ENCODE measurements at regions not wholly inside any gene's neighbourhood (a gene's known extent, or its start where the extent isn't known, plus 50 kb on each side); places are given as distances from the start of the nearest gene placed in this dataset.
"Not testable (repeated sequence)": the region's sequence is repeated elsewhere in the genome, so short reads cannot be mapped to it uniquely, and the experiment has no call there.

DNA sequence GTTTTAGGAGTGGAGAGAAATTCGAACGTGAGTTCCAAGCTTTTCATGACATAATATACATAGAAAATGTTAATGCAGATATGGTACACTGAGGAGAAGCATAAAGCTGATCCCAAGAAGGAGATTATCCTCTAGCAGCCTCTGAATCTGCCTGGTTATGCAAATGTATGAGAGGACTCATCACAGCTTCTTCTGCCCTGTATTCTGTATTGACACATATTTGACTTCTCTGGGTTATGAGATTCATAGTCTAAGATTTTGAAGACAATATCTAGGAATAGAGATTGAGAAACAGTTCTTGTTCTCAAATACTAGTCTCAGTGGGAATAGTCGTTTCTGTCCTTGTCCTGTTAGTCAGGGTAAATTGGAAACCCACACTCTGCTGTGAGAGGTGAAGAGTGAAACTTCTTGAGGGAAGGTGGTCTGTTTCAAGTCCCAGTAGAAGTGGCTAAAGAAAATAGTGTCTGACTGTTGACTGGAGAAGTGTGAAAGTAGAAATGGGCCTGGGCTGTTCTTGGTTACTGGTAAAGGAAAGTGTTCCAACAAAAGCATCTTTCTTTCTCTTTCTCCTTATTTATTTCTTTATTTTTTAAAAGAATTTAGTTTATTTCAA is 1356.6 kb downstream of the SLITRK5 start:
- no peak for DNase-seq (ENCODE audit: low spot score)
- intact Hi-C loops (cut with DNase I) = no loop called here

DNA sequence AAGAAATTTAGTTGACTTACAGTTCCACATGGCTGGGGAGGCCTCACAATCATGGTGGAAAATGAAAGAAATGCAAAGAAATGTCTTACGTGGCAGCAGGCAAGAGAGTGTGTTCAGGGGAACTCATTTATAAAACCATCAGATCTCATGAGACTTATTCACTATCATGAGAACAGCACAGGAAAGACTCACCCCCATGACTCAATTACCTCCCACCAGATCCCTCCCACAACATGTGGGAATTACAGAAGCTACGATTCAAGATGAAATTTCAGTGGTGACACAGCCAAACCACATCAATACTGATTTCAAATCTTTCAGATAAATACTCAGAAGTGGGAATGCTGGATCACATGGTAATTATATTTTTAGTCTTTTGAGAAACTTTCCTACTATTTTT is 1357.9 kb downstream of the SLITRK5 start:
- intact Hi-C loops (cut with DNase I) = no loop called here

DNA sequence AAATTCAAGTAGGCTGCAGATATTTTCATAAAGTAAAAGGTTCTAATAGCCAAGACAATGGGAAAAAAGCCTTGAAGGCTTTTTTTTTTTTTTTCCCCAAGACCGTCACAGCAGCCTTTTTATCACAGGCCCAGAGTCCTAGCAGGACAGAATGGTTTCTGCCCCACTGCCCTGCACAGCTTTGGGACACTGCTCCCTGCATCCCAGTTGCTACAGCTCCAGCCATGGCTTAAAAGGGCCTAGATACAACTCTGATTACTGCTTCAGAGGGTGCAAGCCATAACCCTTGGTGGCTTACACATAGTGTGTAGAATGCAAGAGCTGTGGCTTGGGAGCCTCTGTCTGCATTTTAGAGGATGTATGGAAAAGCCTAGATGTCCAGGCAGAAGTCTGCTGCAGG is 1362.8 kb downstream of the SLITRK5 start:
- intact Hi-C loops (cut with DNase I) = no loop called here
- no peak for DNase-seq (ENCODE audit: low spot score)

More for the DNA sequence above, 1357.9 kb downstream of the SLITRK5 start:
- DNase-seq (ENCODE audit: low spot score) = no peak

DNA sequence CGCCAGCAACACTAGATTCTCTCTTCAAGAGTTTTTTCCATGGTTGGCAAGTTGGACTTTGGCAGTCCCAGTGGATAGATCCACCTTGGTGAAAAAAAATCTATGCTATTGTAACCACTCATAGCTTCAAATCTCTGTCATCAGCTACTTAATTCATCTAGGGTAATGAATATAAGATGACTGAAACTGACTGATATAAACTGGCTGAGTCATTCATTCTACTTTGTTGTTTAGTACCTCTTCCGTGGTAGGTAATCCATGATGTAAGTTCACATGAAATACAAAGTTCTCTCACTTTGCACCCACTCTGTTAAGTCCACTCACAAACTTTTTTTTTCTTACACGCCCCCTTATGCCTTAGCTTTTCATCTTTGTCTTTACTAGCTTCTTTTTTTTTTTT is 1381.5 kb downstream of the SLITRK5 start:
- intact Hi-C loops (cut with DNase I) = no loop called here
- DNase-seq (ENCODE audit: low spot score) = no peak

DNA sequence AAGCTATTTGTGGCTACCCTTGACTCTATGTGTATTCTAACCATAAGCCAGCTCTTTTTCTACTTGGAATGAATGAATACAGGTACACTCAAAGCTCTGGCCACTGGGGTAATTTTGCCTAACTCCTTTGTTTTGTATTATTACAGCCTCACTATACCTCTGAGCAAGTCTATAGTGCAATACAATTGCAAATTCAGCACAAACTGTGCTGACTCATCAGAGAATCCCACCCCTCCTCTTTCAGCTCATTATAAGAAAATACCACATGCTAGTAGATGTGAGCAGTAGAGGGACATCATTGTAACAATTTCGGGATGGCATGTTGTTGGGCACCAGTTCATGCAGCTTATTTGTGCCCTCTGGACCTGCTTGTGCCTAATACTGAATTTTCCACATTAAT is 1382.2 kb downstream of the SLITRK5 start:
- no peak for DNase-seq (ENCODE audit: low spot score)
- intact Hi-C loops (cut with DNase I) = no loop called here

DNA sequence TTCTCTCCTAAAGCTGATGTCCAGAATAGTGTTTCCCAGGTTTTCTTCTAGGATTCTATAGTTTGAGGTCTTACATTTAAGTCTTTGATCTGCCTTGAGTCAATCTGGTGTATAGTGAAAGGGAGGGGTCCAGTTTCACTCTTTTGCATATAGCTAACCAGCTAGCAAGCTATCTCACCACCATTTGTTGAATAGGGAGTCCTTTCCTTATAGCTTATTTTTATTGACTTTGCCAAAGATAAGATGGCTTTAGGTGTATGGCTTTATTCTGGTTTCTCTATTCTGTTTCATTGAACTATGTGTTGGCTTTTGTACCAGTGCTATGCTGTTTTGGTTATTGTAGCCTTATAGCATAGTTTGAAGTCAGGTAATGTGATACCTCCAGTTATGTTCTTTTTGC is 1386.1 kb downstream of the SLITRK5 start:
- DNase-seq (ENCODE audit: low spot score) = no peak
- intact Hi-C loops (cut with DNase I) = no loop called here

DNA sequence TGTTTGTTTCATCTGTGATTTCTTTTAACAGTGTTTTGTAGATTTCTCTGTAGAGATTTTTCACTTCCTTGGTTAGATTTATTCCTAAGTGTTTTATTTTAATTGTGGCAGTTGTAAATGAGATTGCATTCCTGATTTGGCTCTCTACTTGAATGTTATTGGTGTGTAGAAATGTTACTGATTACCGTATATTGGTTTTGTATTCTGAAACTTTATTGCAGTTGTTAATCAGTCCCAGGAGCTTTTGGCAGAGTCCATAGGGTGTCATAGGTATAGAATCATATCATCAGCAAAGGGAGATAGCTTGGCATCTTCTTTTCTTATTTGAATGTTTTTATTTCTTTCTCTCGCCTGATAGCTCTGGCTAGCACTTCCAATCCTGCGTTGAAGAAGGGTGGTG is 1386.7 kb downstream of the SLITRK5 start:
- no peak for DNase-seq (ENCODE audit: low spot score)
- intact Hi-C loops (cut with DNase I) = no loop called here

DNA sequence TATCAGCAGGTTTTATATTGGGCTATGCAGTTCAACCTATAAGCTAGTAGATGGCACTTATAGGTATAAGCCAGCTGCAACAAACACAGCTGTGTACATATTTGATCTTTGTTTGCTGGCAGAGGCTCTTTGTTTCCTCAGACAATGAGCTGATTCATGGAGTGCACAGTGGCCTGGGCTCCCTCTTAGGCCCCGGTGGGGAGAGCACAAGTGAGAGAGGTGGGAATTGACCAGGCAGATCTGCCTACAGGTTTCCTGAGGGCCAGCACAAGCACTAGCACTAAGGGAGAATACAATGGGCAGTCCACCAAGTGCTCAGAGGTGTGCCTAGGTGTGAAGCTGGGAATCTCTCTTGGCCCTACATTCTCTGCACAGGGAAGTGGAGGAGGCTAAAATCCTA is 1390.7 kb downstream of the SLITRK5 start:
- intact Hi-C loops (cut with DNase I) = no loop called here
- no peak for DNase-seq (ENCODE audit: low spot score)

DNA sequence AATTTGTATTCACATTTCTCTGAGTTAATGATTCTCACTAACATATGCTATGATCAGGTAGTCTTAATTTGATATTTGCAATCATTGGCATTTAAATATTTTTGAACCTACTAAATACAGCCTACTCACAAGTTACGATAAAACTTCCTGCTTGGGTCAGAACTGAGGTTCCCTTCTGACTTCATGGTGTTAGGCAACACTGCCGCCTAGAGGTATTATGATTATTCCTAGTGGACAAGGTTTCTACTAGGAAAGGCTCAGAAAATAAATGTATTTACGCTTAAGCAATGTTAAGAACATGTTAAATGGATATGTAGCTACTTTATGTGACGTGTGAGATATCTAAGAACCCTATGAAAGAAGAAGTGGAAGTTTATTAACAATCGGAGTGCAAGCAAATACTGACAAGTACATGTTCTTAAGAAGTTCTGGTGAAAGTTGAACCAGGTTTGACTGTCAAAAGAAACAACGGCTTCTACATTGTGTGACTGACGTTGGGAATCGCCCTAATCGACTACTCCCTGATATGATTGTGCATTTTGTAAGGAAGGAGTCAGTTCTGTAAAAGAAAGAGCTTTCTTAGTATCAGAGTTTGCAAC is 1395.8 kb downstream of the SLITRK5 start:
- intact Hi-C loops (cut with DNase I) = no loop called here
- no peak for DNase-seq (ENCODE audit: low spot score)

DNA sequence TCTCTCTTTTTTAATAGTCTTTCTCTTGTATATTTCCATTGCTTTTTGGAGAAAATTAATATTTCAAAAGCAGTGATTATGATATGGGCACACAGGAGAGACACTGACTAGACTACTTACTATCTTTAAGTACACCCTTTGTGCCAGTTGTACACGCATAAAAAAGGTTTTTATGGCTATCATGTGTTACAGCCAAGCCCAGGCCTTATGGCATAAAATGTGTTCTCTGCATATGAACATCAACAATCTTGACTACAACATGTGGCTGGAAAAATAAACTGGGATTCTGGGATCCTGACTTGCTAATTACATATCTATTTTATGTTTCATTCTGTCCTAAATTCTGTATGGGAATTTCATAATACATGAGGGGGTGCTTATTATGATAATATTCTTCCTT is 1401.8 kb downstream of the SLITRK5 start:
- intact Hi-C loops (cut with DNase I) = no loop called here
- DNase-seq (ENCODE audit: low spot score) = no peak

DNA sequence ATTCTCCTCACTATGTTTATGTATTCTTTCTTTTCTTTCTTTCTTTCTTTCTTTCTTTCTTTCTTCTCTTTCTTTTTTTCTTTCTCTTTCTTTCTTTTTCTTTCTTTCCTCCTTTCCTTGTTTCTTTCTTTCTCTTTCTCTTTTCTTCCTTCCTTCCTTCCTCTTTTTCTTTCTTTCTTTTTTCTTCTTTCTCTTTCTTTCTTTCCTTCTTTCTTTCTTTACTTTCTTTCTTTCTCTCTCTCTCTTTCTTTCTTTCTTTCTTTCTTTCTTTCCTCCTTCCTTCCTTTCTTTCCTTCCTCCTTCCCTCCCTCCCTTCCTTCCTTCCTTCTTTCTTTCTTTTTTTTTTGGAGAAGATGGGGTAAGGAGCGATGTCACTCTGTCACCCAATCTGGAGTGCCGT is 1405.5 kb downstream of the SLITRK5 start:
- intact Hi-C loops (cut with DNase I) = no loop called here
- no peak for DNase-seq (ENCODE audit: low spot score)

DNA sequence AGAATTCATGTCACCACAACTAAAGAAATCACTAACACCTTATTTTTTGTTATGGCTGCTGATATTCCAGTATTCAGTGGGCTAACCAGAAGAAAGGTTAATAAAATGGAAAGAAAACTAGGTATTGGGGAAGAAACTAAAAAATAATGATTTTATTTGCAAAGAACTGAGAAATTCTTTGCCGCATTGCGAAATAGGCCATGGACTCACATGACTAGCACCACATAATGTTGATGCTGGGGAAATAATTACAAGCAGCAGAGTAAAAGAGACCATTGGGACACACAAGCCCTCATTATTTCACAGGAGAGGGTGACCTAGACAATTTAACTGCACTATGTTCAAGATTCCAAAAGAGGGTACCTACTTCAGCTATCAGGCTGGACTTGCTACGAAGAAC is 1411.5 kb downstream of the SLITRK5 start:
- no peak for DNase-seq (ENCODE audit: low spot score)
- intact Hi-C loops (cut with DNase I) = no loop called here

DNA sequence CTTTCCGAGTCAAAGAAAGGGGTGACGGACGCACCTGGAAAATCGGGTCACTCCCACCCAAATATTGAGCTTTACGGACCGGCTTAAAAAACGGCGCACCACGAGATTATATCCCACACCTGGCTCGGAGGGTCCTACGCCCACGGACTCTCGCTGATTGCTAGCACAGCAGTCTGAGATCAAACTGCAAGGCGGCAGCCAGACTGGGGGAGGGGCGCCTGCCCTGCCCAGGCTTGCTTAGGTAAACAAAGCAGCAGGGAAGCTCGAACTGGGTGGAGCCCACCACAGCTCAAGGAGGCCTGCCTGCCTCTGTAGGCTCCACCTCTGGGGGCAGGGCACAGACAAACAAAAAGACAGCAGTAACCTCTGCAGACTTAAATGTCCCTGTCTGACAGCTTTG is 1416.9 kb downstream of the SLITRK5 start:
- intact Hi-C loops (cut with DNase I); DNase-seq (ENCODE audit: low spot score): not testable (repeated sequence)

DNA sequence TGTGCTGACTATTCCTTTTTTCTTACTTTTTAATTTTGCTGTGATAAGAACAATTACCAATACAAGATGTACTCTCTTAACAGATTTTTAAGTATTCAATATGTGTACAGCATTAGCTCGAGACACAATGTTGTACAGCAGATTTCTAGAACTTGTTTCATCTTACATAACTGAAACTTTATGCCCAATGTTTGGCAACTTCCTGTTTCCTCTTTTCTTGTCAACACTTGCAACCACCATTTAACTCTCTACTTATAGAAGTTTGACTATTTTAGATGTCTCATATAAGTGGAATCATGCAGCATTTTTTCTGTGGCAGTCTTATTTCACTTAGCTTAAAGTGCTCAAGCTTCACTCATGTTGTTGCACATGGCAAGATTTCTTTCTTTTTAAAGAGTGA is 1426.8 kb downstream of the SLITRK5 start:
- intact Hi-C loops (cut with DNase I) = no loop called here
- no peak for DNase-seq (ENCODE audit: low spot score)

DNA sequence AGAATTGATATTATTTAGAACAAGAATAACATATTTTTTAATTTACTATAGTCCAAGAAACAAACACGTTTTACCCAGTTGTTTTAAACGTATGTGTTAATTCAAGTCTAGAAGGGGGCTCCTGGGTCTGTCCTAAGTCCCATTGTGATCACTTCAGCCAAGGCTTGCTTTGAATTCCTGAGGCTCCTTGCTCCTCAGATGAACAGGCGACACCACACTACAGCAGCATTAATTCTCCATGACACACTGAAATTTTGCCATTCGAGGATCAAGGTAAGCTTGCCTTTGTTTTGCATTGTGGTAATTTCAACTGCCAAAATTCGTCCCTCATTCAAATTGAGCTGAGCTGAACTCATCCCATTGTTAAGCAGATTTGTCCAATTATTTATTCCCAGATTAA is 1442.6 kb downstream of the SLITRK5 start:
- DNase-seq (ENCODE audit: low spot score) = no peak
- intact Hi-C loops (cut with DNase I) = no loop called here

DNA sequence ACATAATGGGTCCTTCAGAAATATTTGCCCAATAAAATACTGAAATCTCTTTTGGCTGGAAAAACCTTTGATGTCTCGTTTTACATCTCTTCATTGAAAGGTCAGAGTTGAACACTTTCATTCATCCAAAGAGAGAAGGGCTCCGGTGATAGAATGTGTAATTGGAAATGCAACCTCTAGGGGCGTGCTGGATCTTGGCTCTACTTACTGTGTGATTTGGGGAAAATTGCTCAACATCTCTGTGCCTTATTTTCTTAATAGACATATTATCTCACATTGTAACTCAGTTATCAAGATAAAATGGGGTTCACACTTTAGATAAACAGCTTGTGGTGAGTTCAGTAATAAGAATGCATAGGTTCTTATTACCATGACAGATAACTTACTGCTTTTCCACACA is 1444.1 kb downstream of the SLITRK5 start:
- intact Hi-C loops (cut with DNase I) = no loop called here
- no peak for DNase-seq (ENCODE audit: low spot score)

DNA sequence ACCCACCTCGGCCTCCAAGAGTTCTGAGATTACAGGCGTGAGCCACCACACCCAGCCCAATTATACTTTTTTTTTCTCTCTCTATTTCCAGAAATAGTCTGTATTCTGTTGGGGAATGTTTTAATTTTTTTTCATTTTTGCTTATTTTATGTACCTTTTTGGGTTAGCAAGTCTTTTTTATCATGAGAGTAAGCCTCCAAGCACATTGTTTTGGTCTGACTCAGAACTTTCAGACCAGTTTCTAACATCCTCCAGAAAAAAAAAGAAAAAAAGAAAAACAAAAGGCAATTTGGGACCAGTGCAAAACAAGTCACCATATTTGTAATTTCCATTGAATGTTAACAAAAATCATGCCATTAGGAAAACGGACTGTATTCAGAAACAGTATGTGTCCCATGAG is 1465.5 kb downstream of the SLITRK5 start:
- intact Hi-C loops (cut with DNase I) = no loop called here
- no peak for DNase-seq (ENCODE audit: low spot score)

DNA sequence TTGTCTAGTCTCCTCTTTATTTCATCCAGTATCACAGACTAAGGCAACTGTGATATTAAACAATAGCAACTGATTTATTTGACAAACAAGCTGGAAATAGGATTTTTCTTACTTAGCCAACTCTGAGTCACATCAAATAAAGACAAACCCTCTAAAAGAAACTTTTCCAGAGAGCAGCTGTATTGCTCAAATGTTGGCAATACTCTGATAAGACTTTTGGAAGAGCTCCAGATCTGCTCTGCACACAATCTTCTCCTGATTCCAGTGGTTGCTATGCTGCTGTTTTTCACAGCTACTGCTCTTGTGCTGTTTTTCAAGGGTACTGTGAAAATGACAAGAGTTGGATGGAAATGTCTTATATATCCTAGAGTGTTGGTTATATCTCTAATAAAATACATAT is 1479.2 kb downstream of the SLITRK5 start:
- intact Hi-C loops (cut with DNase I) = no loop called here
- no peak for DNase-seq (ENCODE audit: low spot score)

DNA sequence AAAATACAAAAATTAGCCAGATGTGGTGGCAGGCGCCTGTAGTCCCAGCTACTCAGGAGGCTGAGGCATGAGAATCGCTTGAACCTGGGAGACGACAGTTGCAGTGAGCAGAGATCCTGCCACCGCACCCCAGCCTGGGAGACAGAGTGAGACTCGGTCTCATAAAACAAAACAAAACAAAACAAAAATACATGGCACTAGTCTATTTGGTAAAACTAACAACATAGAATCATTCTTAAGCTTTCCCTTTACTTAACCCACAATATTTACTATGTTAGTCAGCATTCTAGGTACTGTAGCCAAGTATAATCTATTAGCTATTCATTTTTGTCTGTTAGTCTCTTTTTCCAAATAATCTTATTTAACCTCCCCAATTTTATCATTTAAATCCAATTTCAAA is 1482.8 kb downstream of the SLITRK5 start:
- DNase-seq (ENCODE audit: low spot score) = no peak
- intact Hi-C loops (cut with DNase I) = no loop called here

DNA sequence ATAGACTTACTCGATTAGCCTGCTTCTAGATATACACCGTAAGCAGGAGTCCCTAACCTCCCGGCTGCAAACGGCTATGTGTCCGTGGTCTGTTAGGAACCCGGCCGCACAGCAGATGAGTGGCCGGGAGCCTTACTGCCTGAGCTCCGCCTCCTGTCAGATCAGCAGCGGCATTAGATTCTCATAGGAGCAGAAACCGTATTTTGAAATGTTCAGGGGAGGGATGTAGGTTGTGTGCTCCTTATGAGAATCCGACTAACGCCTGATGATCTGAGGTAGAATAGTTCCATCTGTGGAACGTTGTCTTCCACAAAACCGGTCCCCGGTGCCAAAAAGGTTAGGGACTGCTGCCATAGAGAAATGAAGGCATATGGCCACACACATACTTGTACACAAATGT is 1491.9 kb downstream of the SLITRK5 start:
- DNase-seq (ENCODE audit: low spot score) = no peak
- intact Hi-C loops (cut with DNase I) = no loop called here

DNA sequence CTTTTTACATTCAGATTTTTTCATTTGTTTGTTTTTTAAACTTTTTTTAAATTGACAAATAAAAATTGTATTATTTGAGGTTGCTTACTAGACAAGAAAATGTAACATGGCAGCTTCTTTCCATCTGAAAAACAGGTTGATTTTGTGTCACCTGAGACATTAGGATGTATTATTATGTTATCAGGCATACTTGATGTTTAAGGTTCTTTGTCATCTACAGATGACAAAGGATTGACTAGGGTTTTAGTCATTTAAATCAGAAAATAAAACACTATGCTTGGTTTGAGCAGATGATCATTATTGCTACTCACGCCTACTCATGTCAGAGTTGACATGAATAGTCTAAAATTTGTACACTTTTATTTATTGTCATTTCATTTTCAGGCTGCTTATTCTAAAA is 1494.5 kb downstream of the SLITRK5 start:
- intact Hi-C loops (cut with DNase I) = no loop called here
- no peak for DNase-seq (ENCODE audit: low spot score)

DNA sequence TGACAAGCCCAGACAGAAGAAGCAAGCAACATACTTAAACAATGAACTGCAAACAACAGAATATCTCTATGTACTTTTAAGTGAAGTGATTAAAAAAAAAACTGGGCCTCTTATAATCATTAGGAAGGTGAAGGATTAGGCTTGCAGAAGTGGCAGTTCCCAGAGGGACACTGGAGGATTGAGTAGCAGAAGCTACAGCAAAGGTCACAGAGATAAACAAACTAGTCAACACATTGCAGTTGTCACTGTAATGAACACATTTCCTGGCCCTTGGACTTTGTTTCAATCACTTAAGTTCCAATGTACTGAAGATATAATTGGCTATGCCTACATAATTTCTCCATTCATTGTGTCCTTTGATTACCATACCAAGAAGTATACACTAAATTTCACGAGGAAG is 1498.8 kb downstream of the SLITRK5 start:
- intact Hi-C loops (cut with DNase I) = no loop called here
- DNase-seq (ENCODE audit: low spot score) = no peak

All from posterior vena cava (tissue), 2 donors.